Fibroblast of lung (primary cell): ENCODE measurements at regions not wholly inside any gene's neighbourhood (a gene's known extent, or its start where the extent isn't known, plus 50 kb on each side); places are given as distances from the start of the nearest gene placed in this dataset.

Experiments
- CTCF ChIP-seq, 2 donors: IDR thresholded peaks in 1 of 2; conservative IDR thresholded peaks in 1 of 2; 1 replicate in 1 of 2; 2 replicates in 1 of 2; pipeline ENCODE4 v1.5.1; 2011 to 2012; ENCODE audit warnings: low read length in 2 of 2, control low read depth in 1 of 2, inconsistent platforms in 1 of 2, low read depth in 1 of 2, mild to moderate bottlenecking in 1 of 2
- EZH2 ChIP-seq: IDR thresholded peaks from 2 replicates; pipeline ENCODE4 v1.5.1; 2012; ENCODE audit warnings: low read length, control low read depth, mild to moderate bottlenecking; ENCODE audit errors: missing control alignments

- TF ChIP-seq EZH2 (no peak), CTCF (conservative IDR thresholded peaks at IDR 0.05 in 1 of 2, IDR thresholded peaks at IDR 0.05 in 1 of 2; ENCODE audit: low read depth in 1 of 2, low read length in 2 of 2) (no peak)
Measured at GRCh38 chr16:86243123-86243473, 267.2 kb upstream of the FOXF1 start.
